Endothelial cell of umbilical vein (primary cell): ENCODE measurements at regions not wholly inside any gene's neighbourhood (a gene's known extent, or its start where the extent isn't known, plus 50 kb on each side); places are given as distances from the start of the nearest gene placed in this dataset.

Experiments
- CTCF ChIP-seq, 2 donors: IDR thresholded peaks; 1 replicate in 1 of 2; 2 replicates in 1 of 2; pipeline ENCODE4 v1.5.1; 2011; ENCODE audit warnings: low read length in 2 of 2, mild to moderate bottlenecking in 2 of 2, moderate library complexity in 2 of 2, control low read depth in 1 of 2, inconsistent platforms in 1 of 2, low read depth in 1 of 2; ENCODE audit not compliant: insufficient read depth in 1 of 2; ENCODE audit errors: extremely low read depth in 1 of 2
- JUN ChIP-seq: IDR thresholded peaks from 2 replicates; pipeline ENCODE4 v1.6.1; 2011; ENCODE audit warnings: borderline replicate concordance, low read depth; ENCODE audit not compliant: insufficient read length, insufficient read depth
- POLR2A ChIP-seq: IDR thresholded peaks from 2 replicates; pipeline ENCODE4 v1.6.1; 2012; ENCODE audit warnings: low read depth, mild to moderate bottlenecking, control low read depth, low read length

- TF ChIP-seq POLR2A (no peak), JUN (no peak), CTCF (IDR thresholded peaks at IDR 0.05; ENCODE audit: extremely low read depth in 1 of 2, insufficient read depth in 1 of 2, low read depth in 1 of 2, low read length in 2 of 2) (no peak)
Observed at GRCh38 chr12:93039062-93039461, 110.0 kb upstream of the EEA1 start.
